GM18907 (cell line): ENCODE measurements at regions not wholly inside any gene's neighbourhood (a gene's known extent, or its start where the extent isn't known, plus 50 kb on each side); places are given as distances from the start of the nearest gene placed in this dataset.

Experiments
- ATAC-seq: cut with Tn5 transposase; IDR thresholded peaks from one replicate; pipeline ENCODE4 v1.9.1; 2021; ENCODE audit warnings: mild to moderate bottlenecking, moderate library complexity; ENCODE audit not compliant: unreplicated experiment

- no peak for ATAC-seq
Observed at GRCh38 chr10:44244745-44245600, 139.9 kb downstream of the CXCL12 start.

GRCh38 chr10:44243851-44244510 is 140.9 kb downstream of the CXCL12 start:
- no peak for ATAC-seq

DNA sequence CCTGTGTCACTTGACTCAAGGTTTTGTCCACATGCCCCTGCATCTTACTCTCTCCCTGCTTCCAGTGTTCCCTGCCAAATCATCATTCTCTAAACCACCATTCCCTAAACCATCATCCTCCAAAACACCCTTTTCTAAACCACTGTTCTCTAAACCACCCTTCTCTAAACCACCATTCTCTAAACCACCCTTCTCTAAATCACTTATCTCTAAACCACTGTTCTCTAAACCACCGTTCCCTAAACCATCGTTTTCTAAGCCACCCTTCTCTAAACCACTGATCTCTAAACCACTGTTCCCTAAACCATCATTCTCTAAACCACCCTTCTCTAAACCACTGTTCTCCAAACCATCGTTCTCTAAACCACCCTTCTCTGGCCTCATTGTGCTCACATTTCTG is 142.1 kb downstream of the CXCL12 start:
- no peak for ATAC-seq

GRCh38 chr10:44242091-44242490 is 142.8 kb downstream of the CXCL12 start:
- ATAC-seq = no peak

- ATAC-seq = no peak
Observed at GRCh38 chr10:44240584-44241205, 144.2 kb downstream of the CXCL12 start.

DNA sequence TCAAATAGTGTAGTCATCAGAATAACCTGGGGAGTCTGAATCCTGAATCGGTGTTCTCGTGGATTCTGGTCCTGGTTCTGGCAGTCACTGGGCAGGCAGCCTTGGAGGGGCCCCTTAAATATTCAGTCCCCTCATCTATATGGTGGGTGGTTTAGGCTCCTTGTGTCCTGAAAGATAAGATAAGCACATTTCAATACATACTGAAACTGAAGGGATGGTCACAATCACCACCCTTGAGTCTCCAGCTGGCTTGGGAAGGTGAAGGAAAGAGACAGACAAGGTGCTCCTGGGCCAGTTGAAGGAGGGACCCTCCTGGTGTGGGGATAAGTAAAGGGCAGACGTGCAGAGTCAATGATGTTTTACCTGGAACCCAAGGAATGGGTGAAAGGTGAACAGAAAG is 146.7 kb downstream of the CXCL12 start:
- ATAC-seq = no peak

DNA sequence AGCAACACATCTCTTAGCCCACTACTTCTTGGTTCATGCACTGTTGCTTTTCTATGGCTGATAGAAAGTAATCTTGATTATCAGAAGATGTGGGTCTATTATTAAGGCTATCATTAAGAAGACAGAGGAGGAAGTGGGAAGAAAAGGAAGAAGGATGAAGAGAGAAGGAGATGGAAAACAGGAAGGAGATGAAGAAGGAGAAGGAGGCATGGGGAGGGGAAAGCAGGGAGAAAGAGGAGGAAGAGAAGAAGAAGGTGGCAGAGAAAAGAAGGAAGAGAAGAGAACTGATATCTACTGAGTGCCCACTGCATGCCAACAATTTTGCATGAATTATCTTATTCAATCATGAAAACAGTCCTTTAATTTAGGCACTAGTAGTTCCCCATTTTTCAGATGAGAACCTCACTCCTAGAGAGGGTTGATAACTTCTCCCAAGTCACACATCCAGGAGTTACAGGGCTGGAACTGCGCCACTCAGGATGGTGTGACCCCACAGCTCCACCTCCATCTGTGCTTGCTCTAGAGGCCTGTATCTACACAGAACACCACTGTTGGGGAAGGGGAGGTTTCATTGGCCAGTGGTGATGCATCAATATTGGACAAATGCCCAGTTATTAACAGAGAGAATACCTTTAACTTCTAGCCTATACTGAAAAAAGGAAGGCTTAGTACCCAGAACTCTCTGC is 147.4 kb downstream of the CXCL12 start:
- ATAC-seq = no peak

DNA sequence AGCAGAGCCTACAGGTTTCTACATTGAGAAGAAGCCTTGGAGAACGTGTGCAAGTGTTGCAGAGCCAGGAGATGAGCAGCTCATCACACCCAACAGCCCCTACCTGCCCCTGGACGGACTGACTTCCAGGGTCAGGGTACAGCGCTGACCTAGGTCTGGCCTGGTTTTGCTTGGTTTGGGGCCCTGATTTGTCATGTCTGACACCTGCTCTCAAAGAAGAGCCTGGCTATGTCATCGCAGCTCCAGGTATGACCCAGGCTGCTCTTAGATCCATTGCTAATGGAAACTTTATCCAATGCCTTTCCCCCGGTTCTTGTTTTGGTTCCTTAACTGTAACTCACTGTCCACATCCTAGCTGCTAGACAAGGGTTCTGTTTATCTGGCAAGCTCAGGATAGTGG is 149.5 kb downstream of the CXCL12 start:
- ATAC-seq = no peak

GRCh38 chr10:44234483-44234875 is 150.4 kb downstream of the CXCL12 start:
- ATAC-seq = no peak

DNA sequence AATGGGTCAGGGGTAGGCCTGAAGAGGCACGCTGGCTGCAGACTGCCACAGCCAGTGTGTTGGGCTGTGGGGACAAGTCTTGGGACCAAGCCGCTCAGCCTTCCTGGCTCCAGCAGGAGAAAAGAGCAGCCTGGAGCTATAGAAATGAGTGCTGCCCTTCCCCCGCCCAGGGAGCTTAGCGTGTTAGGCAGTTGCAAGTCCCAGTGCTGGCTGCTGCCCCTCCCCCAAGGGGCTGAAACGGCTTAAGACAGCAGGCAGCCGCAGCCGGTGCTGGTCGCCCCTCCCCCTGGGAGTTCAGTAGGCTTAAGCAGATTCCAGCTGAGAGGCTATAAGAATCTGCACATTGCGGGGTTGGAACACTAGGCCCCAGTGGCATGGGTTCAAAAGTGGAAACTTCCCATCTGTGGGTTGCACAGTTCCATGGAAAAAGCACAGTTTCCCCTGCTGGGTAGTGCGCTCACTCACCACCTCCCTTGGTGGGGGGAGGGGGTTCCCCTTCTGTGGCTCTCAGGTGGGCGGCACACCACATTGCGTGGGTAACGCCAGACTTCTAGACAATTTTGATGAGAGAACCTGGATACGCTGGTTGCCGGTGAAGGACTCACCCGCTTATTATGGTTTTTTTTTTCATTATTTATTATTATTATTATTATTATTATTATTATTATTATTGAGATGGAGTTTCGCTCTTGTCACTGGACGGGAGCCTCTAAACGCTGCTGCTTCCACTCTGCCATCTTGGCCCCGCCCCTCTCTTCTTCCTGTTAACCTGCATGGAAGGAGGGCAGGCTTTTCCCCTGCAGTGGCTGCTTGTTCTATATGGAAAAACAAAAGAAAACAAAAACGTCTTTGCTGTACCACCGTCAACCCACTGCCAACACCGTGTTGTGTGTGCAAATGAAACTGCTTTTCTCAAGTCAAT is 151.1 kb downstream of the CXCL12 start:
- no peak for ATAC-seq

DNA sequence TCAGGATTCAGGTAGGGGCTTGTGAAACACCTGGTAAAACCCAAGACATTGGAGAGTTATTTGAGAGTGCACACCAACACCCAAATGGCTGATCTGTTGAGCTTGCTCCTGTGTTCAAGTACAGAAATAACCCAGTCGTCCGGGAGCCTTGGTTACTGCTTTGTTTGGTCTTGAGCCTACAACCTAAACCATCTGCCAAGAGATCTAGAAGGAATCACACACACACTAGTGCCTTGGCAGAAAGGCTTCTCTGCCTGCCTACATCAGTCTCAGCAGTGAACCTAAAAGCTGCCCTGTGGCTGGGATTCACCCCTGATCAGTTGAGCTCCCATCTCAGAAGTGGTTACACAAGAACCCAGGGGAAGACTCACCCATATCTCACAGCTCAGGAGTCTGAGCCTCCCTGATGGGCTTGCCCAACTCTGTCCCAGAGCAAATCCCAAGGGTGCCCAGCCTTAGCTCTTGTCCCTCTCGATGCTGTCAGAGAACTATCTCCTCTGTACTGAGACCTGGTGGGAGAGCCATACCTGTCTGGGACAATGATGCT is 167.6 kb downstream of the CXCL12 start:
- ATAC-seq = no peak

GRCh38 chr10:44216073-44216472 is 168.8 kb downstream of the CXCL12 start:
- ATAC-seq = no peak

GRCh38 chr10:44209811-44210210 is 175.1 kb downstream of the CXCL12 start:
- no peak for ATAC-seq

GRCh38 chr10:44207160-44207559 is 177.7 kb downstream of the CXCL12 start:
- no peak for ATAC-seq

DNA sequence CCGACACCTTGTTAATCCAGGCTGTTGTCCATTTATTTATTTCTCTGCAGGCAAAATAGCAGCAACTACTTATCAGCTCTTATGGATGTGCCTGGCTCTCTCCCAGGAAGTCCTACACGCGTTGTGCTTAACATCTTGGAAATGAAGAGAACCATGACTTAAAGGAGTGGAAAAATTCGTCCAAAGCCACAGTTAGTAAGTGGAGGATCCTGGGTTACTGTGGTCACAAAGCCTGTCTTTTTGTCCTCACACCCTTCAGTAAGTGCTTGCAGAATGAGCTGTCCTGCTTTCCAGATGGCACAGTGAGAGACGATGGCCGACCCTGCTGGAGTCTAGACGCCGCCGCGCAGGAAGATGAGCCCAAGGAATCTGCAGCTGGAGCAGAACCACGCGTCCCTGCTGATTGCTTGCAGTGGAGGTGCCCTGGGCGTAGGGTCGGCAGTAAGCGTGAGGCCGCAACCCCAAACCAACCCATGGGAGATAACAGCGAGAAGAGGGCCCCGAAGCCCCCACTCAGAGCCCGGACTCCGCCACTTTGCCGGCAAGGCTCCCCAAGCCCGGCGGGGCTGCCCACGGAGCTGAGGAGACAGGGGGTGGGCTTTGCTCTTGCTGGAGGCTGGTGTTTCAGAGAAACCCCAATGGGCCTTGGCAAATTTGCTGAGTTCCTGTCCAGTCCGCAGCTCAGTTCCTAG is 178.6 kb downstream of the CXCL12 start:
- ATAC-seq = no peak

DNA sequence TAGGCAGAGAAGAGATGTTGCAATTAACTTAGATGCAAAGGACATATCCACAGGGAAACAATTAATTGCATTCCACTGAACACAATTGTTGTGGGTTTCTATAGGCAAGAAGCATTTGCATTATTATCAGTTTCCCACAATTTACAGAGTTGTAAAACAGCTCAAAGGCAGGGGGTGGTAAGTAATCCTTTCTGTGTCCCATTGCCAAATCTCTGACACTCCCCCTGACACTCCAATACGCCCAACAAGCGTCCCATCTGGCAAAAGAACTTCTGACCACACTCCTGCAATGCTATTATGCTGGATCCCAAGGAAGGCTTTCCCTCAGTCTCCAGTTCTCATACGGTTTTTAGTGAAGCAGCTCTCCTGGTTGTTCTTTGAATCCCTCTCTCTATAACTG is 179.8 kb downstream of the CXCL12 start:
- no peak for ATAC-seq

DNA sequence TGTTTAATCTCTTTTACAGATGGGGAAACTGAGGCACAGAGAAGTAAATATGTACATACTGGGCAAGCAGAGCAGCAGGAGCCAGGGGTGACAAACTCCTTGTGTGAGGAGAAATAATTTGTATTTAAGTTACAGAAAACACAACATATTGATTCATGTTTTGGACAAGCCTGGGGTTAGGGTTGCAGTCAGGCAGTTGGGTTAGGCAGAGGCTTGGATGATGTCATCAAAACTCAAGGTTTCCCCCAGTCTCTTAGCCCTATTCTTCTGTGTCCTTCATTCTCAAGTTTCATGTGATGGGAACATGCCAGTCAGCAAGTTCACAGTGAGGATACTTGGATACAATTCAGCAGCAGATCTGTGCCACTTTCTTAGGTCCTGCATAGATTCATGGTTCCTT is 181.4 kb downstream of the CXCL12 start:
- no peak for ATAC-seq

DNA sequence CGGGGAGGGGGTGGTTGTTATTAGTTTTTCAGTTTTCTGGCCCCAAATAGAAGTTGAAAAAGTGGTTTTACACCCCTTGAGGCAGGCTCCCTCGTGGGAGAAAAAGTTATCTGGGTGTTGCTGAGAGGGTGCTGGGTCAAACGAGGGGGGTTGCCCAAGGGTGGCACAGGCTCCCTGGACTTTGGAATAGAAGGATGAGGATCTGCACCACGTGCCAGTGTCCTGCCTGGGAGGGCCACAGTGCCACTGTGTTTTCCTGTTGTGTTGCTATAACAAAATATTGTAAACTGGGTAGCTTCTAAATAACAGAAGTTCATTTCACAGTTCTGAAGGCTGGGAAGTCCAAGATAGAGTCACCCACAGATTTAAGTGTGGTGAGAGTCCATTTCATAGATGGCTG is 181.9 kb downstream of the CXCL12 start:
- ATAC-seq = no peak

- no peak for ATAC-seq
Observed at GRCh38 chr10:44201656-44202055, 183.2 kb downstream of the CXCL12 start.
